C4-2B (cell line): ENCODE measurements at regions not wholly inside any gene's neighbourhood (a gene's known extent, or its start where the extent isn't known, plus 50 kb on each side); places are given as distances from the start of the nearest gene placed in this dataset.

Source experiments
- ZFX ChIP-seq: fragments of 450-650 bp; IDR thresholded peaks from 2 replicates; pipeline ENCODE4 v1.6.1; 2017
- TF ChIP-seq, protein P1 (sequence below): fragments of 450-650 bp; conservative IDR thresholded peaks from 2 replicates; pipeline ENCODE4 v1.5.1; 2017; ENCODE audit warnings: mild to moderate bottlenecking

DNA sequence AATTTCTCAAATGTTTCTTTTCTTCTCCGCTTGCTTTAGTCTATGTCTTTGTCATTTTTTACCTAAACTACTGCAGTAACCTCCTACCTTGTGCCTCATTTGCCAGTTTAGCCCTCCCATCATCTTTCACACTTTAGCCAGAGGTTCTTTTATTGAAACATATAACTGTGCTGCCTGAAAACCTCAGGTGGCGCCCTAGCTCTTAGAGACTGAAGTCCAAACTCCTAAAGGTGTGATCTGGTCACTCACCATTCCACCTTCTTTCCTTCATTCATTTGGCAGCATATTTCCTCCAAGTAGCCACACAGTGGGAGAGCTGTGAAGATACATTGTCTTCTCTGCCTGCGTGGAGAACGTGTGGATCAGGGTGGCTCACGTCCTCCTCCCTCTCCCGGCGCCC lies 98.2 kb upstream of the MAPRE2 start:
- TF ChIP-seq, protein P1, sequence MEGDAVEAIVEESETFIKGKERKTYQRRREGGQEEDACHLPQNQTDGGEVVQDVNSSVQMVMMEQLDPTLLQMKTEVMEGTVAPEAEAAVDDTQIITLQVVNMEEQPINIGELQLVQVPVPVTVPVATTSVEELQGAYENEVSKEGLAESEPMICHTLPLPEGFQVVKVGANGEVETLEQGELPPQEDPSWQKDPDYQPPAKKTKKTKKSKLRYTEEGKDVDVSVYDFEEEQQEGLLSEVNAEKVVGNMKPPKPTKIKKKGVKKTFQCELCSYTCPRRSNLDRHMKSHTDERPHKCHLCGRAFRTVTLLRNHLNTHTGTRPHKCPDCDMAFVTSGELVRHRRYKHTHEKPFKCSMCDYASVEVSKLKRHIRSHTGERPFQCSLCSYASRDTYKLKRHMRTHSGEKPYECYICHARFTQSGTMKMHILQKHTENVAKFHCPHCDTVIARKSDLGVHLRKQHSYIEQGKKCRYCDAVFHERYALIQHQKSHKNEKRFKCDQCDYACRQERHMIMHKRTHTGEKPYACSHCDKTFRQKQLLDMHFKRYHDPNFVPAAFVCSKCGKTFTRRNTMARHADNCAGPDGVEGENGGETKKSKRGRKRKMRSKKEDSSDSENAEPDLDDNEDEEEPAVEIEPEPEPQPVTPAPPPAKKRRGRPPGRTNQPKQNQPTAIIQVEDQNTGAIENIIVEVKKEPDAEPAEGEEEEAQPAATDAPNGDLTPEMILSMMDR = 0 out of 2 replicates have a peak, but pooled peaks have one; percentile 6
- no peak for TF ChIP-seq ZFX
